D341Med (cell line): ENCODE measurements at regions not wholly inside any gene's neighbourhood (a gene's known extent, or its start where the extent isn't known, plus 50 kb on each side); places are given as distances from the start of the nearest gene placed in this dataset.
"Not testable (repeated sequence)": the region's sequence is repeated elsewhere in the genome, so short reads cannot be mapped to it uniquely, and the experiment has no call there.

ENCODE experiments used
- DNase-seq: peaks from one replicate; pipeline ENCODE4 v3.0.0; 2012; ENCODE audit warnings: low spot score

DNA sequence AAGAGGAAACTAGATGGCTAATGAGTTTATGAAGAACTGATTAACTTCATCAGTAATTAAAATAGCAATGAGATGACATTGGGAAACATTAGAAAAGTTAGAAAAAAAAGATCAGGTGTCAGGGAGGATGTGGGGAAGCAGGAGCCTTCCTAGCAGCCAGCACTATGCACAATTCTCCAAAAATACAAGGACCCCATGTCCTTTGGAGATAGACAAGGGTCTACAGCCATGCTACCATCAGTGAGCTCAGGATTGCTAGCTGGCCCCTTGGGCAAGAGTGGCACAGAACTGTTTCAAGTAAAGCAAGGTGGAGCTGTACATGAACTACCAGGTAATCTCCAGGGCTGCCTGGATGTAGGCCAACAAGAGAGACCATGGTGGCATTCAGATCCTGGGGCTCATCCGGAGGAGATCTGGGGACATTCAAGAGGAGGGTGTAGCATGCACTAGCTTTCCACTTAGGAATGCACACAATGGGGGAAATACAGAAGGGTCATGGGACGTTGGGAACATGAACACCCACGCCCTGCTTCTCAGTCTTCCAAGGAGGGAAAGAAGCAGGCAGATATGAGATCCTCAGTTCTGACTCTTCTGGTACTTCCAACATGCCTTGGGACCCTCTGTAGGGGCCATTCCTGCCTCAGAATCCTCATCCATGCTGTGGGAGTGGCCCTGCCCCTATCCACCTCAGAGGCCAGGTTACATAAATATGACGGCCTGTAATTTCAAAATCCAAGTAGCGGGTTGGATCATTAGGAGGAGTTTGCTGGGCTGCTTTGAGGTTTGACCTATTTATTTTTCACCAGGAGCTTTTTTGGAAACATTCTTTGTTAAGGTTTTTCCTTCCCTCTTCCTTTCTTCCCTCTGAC lies 82.2 kb upstream of the HABP2 start:
- no peak for DNase-seq

DNA sequence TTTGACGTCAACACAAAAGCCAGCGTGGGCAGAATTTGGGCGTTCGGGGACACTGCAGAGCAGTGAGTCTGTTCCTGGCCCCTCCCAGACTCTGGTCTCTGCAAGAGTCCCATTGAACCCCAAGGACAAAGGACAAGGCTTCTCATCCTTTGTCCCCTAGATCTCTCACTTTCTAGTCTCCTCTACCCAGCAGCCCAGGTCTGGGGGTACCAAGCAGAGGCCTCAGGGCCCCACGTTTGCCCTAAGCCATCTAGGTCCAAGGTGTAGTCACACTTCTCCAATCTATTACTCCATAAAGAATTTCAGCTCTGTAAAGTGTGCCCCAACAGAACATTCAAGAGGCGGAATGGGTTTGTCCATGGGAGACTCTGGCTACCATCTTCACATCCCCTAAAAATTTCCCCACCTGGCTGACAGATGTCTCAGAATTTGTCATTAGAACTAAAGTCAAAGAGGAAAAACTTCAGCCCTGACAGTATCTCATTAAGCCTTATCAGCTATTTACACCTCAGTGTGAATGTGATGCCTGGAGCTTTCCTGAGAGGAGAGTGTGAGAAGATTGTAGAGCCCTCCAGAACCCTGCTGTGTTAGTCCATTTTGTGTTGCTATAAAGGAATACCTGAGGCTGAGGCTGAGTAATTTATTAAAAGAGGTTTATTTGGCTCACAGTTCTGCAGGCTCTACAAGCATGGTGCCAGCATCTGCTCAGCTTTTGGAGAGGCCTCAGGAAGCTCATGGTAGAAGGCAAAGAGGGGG lies 81.4 kb upstream of the HABP2 start:
- DNase-seq = no peak

GRCh38 chr10:113473011-113473410 lies 79.8 kb upstream of the HABP2 start:
- DNase-seq = no peak

- DNase-seq = no peak
These were observed 79.0 kb upstream of the HABP2 start for GRCh38 chr10:113473851-113474250.

DNA sequence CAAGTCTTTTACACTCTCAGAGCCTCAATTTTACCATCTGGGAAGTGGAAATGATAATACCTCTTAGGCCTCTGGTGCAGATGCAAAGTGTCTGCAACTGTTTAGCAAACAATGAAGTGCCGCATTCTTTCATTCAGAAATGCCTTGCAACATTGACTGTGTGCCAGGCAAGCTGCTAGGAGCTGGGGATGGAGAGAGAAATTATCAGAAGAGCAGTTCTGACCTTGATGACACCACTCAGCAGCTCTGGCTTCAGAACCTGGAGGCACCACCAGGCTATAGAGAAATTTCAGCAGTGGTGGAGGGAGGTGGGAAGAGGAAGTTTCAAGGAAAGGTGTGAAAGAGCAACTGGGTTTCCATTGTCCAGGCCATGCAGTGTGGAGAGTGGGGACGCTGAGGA lies 78.1 kb upstream of the HABP2 start:
- no peak for DNase-seq

GRCh38 chr10:113475381-113475807 lies 77.5 kb upstream of the HABP2 start:
- no peak for DNase-seq

- no peak for DNase-seq
These were observed 76.7 kb upstream of the HABP2 start for GRCh38 chr10:113476191-113476590.

DNA sequence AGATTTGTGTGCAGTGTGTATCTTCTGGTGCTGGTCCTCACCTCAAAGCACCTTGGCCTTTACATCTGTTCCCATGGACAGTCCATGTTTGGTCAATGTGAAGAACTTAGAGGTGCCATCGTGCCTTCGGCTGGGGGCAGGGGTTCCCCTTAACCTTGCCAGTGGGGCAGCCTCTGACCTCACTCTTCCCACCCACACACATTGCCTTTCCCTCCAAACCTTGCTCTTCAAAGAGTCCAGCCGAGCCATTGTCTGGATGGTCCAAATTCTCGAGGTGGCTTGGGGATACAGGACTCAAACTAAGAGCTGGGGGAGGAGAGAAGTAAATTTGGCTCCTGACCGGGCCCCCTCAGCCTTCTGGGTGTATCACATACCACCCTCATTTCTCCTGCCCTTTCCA lies 76.2 kb upstream of the HABP2 start:
- DNase-seq = no peak

DNA sequence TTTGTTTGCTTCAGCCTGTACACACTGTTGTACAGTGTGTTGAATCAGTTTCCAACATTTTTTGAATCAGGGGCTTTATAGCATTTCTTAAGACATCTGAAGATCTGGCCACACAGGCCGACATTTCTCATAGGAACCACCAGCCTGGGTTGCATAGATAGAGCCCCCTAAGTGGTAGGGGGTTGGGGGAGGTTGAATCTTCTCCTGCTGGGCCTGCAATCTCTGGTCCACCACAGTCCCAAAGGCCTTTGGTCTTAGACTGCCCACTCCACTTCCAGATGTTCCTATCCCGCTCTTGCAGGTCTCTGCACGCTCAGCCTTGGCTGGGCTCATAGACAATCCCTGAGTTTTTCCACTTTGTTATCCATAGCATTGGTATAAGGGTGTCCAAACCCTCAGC lies 75.4 kb upstream of the HABP2 start:
- no peak for DNase-seq

GRCh38 chr10:113479346-113480080 lies 73.3 kb upstream of the HABP2 start:
- DNase-seq = no peak

- no peak for DNase-seq
These were observed 72.8 kb upstream of the HABP2 start for GRCh38 chr10:113480081-113480360.

GRCh38 chr10:113480851-113481502 lies 71.9 kb upstream of the HABP2 start:
- DNase-seq = no peak

DNA sequence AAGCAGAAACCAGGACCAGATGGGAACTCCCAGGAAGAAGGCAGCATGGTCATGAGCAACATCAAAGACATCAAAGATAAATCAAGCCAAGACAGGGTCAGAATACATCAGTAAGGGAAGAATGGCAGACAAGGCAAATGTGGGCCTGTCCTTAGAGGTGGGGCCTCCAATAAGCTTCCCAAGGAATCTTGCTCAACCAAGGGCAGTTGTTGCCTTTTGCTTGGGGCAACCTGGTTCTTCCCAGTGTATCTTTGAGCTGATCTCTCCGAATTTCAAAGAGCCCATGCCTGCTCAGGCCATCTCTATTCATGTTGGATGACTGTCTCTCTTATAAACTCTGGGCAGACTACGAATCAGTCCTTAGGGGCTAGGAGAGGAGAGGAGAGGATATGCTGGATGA lies 68.4 kb upstream of the HABP2 start:
- no peak for DNase-seq

- no peak for DNase-seq
These were observed 67.1 kb upstream of the HABP2 start for GRCh38 chr10:113485736-113486135.

DNA sequence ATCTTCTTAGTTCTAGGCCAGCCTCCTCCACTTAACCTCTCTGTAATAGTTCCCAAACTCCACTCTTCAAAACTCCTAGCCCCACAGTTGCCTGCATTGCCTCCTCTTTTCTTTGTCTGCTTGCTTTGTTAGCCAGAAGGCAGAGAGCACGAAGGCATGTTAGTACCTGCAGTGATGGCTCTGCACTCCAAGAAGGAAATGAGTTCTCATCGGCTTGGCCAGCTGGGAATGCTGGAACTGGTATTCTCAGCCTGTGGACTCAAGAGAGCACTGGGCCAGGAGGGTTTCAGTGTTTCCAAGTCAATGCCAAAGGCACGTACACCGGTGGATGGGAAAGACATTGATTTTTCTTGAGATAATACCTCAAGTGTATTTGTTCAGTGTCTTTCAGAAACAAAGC lies 66.3 kb upstream of the HABP2 start:
- no peak for DNase-seq

DNA sequence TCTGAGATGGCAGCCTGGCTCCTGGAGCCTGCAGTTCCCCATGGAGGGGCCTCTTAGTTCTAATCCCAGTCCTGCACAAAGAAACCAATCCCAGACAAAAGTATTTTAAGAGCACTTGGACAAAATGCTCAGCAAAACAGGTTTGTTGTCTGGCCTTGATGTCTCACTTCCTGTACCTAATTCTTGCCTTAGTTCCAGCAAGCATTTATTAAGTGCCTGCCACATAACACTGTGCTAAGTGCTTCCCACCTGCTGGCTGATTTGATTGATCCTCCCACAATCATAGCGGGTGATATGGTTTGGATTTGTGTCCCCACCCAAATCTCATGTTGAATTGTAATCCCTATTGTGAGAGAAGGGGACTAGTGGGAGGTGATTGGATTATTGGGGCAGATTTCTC lies 65.7 kb upstream of the HABP2 start:
- no peak for DNase-seq

GRCh38 chr10:113488186-113488585 lies 64.7 kb upstream of the HABP2 start:
- no peak for DNase-seq

GRCh38 chr10:113489522-113489921 lies 63.3 kb upstream of the HABP2 start:
- not testable (repeated sequence) for DNase-seq

DNA sequence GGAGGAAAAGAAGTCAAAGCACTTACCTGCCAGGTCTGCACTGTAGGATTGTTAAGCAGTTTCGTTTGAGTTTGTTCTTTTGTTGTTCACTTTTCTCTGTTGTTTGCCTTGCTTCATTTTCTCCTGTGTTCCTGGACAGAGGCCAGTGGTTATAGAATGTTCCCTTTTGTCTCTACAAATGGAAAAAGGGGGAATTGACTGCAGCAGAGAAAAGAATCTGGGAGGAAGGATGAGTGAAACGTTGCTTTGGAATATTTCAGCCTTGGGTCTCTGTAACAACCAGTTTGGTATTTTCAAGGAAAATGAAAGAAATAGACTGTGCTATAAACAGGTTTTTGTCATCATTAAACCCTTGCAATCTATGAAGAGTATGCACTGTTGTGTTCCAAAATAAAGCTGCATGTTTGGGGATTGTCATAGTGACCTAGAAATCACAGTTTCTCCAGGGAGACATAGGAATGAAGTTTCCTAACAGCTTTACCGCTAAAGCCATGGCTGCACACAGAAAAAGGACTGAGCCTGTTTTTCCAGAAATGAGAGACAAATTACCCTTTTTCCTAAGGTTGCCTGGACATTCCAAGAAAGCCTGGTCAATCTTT lies 60.8 kb upstream of the HABP2 start:
- no peak for DNase-seq

DNA sequence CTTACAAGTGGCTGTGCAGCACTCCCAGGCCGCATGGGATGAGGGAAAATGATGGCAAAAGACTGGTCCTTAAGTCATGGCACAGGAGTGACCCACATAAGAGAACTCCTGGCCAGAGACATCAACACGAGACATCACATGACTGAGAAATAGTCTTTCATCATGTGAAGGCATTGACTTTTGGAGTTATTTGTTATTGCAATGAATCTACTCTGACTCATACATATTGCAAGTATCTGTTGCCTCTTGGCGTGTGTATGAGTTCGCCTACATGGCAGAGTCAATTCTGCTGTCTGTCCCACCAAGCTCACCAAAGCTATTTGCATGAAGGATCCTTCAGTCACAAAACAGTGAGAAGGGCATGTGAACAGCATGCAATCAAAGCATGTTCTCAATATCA lies 59.7 kb upstream of the HABP2 start:
- DNase-seq = no peak

DNA sequence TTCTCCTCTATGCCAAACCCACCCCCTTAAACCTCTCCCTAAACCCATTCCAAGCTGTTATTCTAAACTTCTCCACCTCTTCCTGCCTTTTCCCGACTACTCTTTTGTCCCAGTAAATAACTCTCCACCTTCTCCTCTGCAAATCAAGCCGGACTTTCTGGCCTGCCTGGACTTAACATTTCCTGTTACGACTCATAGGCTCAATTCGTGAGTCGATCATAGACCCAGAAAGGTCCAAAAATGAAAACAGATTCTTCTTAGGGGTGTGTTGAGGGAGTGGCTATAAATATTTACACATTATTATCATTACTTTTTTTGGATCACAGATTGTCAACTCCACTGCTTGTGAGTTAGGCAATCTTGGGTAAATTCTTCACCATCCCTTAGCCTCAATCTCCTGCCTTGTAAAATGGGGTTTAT lies 59.0 kb upstream of the HABP2 start:
- DNase-seq = no peak

GRCh38 chr10:113494761-113495160 lies 58.1 kb upstream of the HABP2 start:
- DNase-seq = no peak
